DOHH2 (cell line): ENCODE measurements at regions not wholly inside any gene's neighbourhood (a gene's known extent, or its start where the extent isn't known, plus 50 kb on each side); places are given as distances from the start of the nearest gene placed in this dataset.

Source experiments
- H3F3A ChIP-seq: fragments of 200-600 bp; sonication (generic), shearing (Covaris generic); 2 replicates; pipeline ENCODE4 v1.6.0; 2016; ENCODE audit warnings: antibody characterized with exemption, mild to moderate bottlenecking; ENCODE audit not compliant: control insufficient read depth, insufficient read depth
- H3K27ac ChIP-seq: fragments of 200-600 bp; sonication (generic); 2 replicates; pipeline ENCODE4 v1.5.1; 2014; ENCODE audit warnings: low read depth, mild to moderate bottlenecking, low read length, moderate library complexity
- H3K27me3 ChIP-seq: fragments of 200-600 bp; sonication (generic); 2 replicates; pipeline ENCODE4 v1.6.1; 2014; ENCODE audit warnings: mild to moderate bottlenecking, low read length, mixed read lengths; ENCODE audit not compliant: control insufficient read depth
- H3K36me3 ChIP-seq: fragments of 200-600 bp; sonication (generic); 2 replicates; pipeline ENCODE4 v1.6.1; 2014; ENCODE audit warnings: mild to moderate bottlenecking, low read length, moderate library complexity, mixed read lengths; ENCODE audit not compliant: control insufficient read depth
- H3K4me1 ChIP-seq: fragments of 200-600 bp; sonication (generic); 2 replicates; pipeline ENCODE4 v1.6.1; 2014; ENCODE audit warnings: mild to moderate bottlenecking, low read length, mixed read lengths; ENCODE audit not compliant: control insufficient read depth
- H3K4me2 ChIP-seq: fragments of 200-600 bp; sonication (generic); 2 replicates; pipeline ENCODE4 v1.6.0; 2014; ENCODE audit warnings: mild to moderate bottlenecking, low read length, moderate library complexity
- H3K4me3 ChIP-seq: fragments of 200-600 bp; sonication (generic); 2 replicates; pipeline ENCODE4 v1.5.1; 2014; ENCODE audit warnings: mild to moderate bottlenecking, low read length, mixed read lengths
- H3K79me2 ChIP-seq: fragments of 200-600 bp; sonication (generic); 2 replicates; pipeline ENCODE4 v1.6.1; 2014; ENCODE audit warnings: mild to moderate bottlenecking, low read length, mixed read lengths; ENCODE audit not compliant: control insufficient read depth
- H3K9me2 ChIP-seq: fragments of 200-600 bp; sonication (generic); replicated peaks from 2 replicates; pipeline ENCODE4 v1.6.1; 2014; ENCODE audit warnings: mild to moderate bottlenecking, low read length, mixed read lengths; ENCODE audit not compliant: control insufficient read depth
- H3K9me3 ChIP-seq: fragments of 200-600 bp; sonication (generic); 2 replicates; pipeline ENCODE4 v1.6.1; 2014; ENCODE audit warnings: antibody characterized with exemption, low read length, mixed read lengths; ENCODE audit not compliant: control insufficient read depth, insufficient read depth
- H4K20me1 ChIP-seq: fragments of 200-600 bp; sonication (generic); 2 replicates; pipeline ENCODE4 v1.6.0; 2014; ENCODE audit warnings: low read depth, mild to moderate bottlenecking, antibody characterized with exemption, low read length, moderate library complexity; ENCODE audit not compliant: control insufficient read depth, insufficient read depth
- CTCF ChIP-seq: fragments of 200-600 bp; sonication (generic); IDR thresholded peaks from one replicate; pipeline ENCODE4 v1.5.1; 2014; ENCODE audit warnings: antibody characterized with exemption, mild to moderate bottlenecking, low read depth, low read length; ENCODE audit not compliant: poor library complexity, severe bottlenecking
- EZH2phosphoT487 ChIP-seq: fragments of 200-600 bp; sonication (generic); IDR thresholded peaks from 2 replicates; pipeline ENCODE4 v1.6.1; 2017; ENCODE audit warnings: borderline replicate concordance, mild to moderate bottlenecking, antibody characterized with exemption, low read length, moderate library complexity, mixed read lengths

DNA sequence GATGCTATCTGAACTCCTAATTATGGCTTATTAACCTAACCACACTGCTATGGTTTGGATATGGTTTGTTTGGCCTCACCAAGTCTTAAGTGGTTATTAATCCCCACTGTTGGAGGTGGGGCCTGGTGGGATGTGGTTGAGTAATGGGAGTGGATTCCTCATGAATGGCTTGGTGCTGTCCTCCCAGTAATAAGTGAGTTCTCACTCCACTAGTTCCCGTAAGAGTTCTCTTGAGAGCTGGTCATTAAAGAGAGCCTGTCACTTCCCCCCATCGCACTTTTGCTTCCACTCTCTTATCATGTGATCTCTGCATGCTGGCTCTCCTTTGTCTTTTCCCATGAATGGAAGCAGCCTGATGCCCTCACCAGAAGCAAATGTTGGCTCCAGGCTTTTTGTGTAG is 328.8 kb downstream of the PLA2G4A start:
- no peak overlapping the region for H3K27ac ChIP-seq
- no peaks in the 10 kb centered on the region for H3F3A ChIP-seq
- H3K4me3 ChIP-seq = no peak overlapping the region
- H3K36me3 ChIP-seq = no peaks in the 10 kb centered on the region
- no peaks in the 10 kb centered on the region for H4K20me1 ChIP-seq
- H3K4me2 ChIP-seq = no peak overlapping the region
- H3K79me2 ChIP-seq = no peaks in the 10 kb centered on the region
- H3K4me1 ChIP-seq = no peaks in the 10 kb centered on the region
- no peaks in the 10 kb centered on the region for H3K27me3 ChIP-seq
- H3K9me3 ChIP-seq = no peaks in the 10 kb centered on the region
- TF ChIP-seq CTCF (no peak), EZH2phosphoT487 (no peak)
- no peaks in the 10 kb centered on the region for H3K9me2 ChIP-seq

DNA sequence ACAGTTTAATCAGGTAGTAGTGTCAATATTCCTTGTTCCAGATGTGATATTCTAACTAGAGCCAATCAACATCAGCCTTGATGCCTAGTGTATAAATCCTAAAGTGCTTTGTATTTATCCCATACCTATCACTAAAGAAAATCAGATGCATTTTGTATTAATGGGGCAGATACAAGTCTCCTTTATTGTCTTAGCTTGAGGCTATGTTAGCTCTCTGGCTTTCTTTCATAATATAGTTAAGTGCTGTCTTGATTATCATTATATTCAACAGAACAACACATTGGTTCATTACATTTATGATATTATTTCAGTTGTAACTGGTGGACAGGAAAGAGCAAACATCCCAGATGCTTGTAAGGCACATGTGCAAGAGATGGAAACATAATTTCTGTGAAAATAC is 338.8 kb downstream of the PLA2G4A start:
- Histone ChIP-seq H4K20me1 (no peaks in the 10 kb centered on the region), H3F3A (no peaks in the 10 kb centered on the region), H3K36me3 (no peaks in the 10 kb centered on the region), H3K9me2 (no peaks in the 10 kb centered on the region), H3K9me3 (no peaks in the 10 kb centered on the region), H3K4me1 (no peaks in the 10 kb centered on the region), H3K4me3 (no peak overlapping the region), H3K4me2 (no peak overlapping the region), H3K79me2 (no peaks in the 10 kb centered on the region), H3K27me3 (no peaks in the 10 kb centered on the region), H3K27ac (no peak overlapping the region)
- TF ChIP-seq EZH2phosphoT487 = no peak
- TF ChIP-seq CTCF = no peak

DNA sequence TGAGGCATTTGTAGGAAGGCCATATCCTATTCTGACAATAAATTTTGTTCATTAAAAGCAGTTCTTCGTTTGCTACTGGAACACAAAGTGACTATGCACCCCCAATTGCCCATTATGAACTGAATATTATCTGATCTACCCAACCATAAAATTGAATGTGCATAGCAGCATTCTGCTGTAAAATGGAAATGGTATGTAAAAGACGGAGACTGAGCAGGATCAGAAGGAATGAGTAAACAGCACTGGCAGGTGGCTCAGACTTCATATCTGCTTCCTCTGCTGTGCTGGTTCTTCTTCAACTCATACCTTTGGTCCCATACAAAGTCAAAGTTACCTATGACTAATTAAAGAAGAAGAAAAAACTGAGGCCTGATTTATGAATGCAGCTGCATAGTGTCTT is 339.5 kb downstream of the PLA2G4A start:
- Histone ChIP-seq H3K4me1 (no peaks in the 10 kb centered on the region), H3K4me2 (no peak overlapping the region), H3K4me3 (no peak overlapping the region), H3K27ac (no peak overlapping the region), H3K79me2 (no peaks in the 10 kb centered on the region), H3K36me3 (no peaks in the 10 kb centered on the region), H4K20me1 (no peaks in the 10 kb centered on the region), H3K9me3 (no peaks in the 10 kb centered on the region), H3K9me2 (no peaks in the 10 kb centered on the region), H3F3A (no peaks in the 10 kb centered on the region), H3K27me3 (no peaks in the 10 kb centered on the region)
- TF ChIP-seq CTCF (no peak), EZH2phosphoT487 (no peak)

DNA sequence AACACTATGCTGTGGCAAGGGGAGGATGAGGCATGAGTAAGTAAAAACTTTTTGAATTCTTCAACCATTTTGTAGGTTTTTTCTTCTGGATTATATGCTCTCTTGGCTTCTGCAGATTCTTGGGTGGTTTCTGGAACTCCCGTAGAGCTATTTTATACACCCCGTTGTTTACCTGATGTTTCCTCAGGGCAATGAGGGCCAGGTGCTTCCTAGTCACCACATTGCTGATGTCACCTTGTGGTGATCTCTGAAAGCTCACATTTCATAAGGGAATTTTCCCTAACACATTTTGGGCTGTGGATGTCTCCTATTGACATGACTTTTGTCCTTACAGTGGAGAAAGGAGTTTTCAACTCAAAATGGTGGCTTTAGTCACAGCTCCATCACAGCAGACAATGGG is 356.6 kb downstream of the PLA2G4A start:
- Histone ChIP-seq H3K4me3 (no peak overlapping the region), H3K9me3 (no peaks in the 10 kb centered on the region), H3K27me3 (no peaks in the 10 kb centered on the region), H3F3A (no peaks in the 10 kb centered on the region), H3K36me3 (no peaks in the 10 kb centered on the region), H4K20me1 (no peaks in the 10 kb centered on the region), H3K4me1 (no peaks in the 10 kb centered on the region), H3K79me2 (no peaks in the 10 kb centered on the region), H3K9me2 (no peaks in the 10 kb centered on the region), H3K4me2 (no peak overlapping the region), H3K27ac (no peak overlapping the region)
- TF ChIP-seq EZH2phosphoT487 (no peak), CTCF (no peak)
